ENCODE measurements at regions not wholly inside any gene's neighbourhood (a gene's known extent, or its start where the extent isn't known, plus 50 kb on each side); places are given as distances from the start of the nearest gene placed in this dataset.

- DNase-seq = no peak
- H3K9me3 ChIP-seq = no peaks in the 10 kb centered on the region
- H3K4me3 ChIP-seq = no peak overlapping the region
- no peak for TF ChIP-seq EP300 (IDR thresholded peaks at IDR 0.05)
- TF ChIP-seq POLR2A (IDR thresholded peaks at IDR 0.05) = no peak
- TF ChIP-seq, protein P1, sequence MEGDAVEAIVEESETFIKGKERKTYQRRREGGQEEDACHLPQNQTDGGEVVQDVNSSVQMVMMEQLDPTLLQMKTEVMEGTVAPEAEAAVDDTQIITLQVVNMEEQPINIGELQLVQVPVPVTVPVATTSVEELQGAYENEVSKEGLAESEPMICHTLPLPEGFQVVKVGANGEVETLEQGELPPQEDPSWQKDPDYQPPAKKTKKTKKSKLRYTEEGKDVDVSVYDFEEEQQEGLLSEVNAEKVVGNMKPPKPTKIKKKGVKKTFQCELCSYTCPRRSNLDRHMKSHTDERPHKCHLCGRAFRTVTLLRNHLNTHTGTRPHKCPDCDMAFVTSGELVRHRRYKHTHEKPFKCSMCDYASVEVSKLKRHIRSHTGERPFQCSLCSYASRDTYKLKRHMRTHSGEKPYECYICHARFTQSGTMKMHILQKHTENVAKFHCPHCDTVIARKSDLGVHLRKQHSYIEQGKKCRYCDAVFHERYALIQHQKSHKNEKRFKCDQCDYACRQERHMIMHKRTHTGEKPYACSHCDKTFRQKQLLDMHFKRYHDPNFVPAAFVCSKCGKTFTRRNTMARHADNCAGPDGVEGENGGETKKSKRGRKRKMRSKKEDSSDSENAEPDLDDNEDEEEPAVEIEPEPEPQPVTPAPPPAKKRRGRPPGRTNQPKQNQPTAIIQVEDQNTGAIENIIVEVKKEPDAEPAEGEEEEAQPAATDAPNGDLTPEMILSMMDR (IDR thresholded peaks at IDR 0.05) = no peak
- 82 to 86% (median 84%) methylated on average over 6 of the region's 6 CpGs for WGBS, 3 donors
- H3K27me3 ChIP-seq = no peaks in the 10 kb centered on the region
- intact Hi-C loops (cut with DNase I) = no loop called here
- H3K27ac ChIP-seq = no peak overlapping the region
- no peaks in the 10 kb centered on the region for H3K36me3 ChIP-seq
- H3K4me1 ChIP-seq (ENCODE audit: insufficient read depth) = no peaks in the 10 kb centered on the region
Measured at GRCh38 chr15:69953051-69953450, 144.7 kb downstream of the TLE3 start.

- Histone ChIP-seq H3K9me3 (no peaks in the 10 kb centered on the region), H3K27ac (no peak overlapping the region), H3K4me1 (ENCODE audit: insufficient read depth) (no peaks in the 10 kb centered on the region), H3K27me3 (no peaks in the 10 kb centered on the region), H3K4me3 (no peak overlapping the region), H3K36me3 (no peaks in the 10 kb centered on the region)
- intact Hi-C loops (cut with DNase I) = no loop called here
- 65 to 72% (median 69%) methylated on average over 2 of the region's 2 CpGs for WGBS, 3 donors
- TF ChIP-seq, protein P1 (IDR thresholded peaks at IDR 0.05) = no peak
- TF ChIP-seq POLR2A (IDR thresholded peaks at IDR 0.05) (no peak), EP300 (IDR thresholded peaks at IDR 0.05) (no peak)
- no peak for DNase-seq
Measured at GRCh38 chr15:69953816-69954215, 143.9 kb downstream of the TLE3 start.

GRCh38 chr15:69954666-69955065 is 143.1 kb downstream of the TLE3 start:
- Histone ChIP-seq H3K4me3 (no peak overlapping the region), H3K4me1 (ENCODE audit: insufficient read depth) (no peaks in the 10 kb centered on the region), H3K36me3 (no peaks in the 10 kb centered on the region), H3K27ac (no peak overlapping the region), H3K27me3 (no peaks in the 10 kb centered on the region), H3K9me3 (no peaks in the 10 kb centered on the region)
- no peak for DNase-seq
- TF ChIP-seq, protein P1 (IDR thresholded peaks at IDR 0.05) = no peak
- no peak for TF ChIP-seq POLR2A (IDR thresholded peaks at IDR 0.05)
- intact Hi-C loops (cut with DNase I) = no loop called here
- WGBS, 3 donors = 57 to 59% (median 57%) methylated on average over 5 of the region's 5 CpGs

DNA sequence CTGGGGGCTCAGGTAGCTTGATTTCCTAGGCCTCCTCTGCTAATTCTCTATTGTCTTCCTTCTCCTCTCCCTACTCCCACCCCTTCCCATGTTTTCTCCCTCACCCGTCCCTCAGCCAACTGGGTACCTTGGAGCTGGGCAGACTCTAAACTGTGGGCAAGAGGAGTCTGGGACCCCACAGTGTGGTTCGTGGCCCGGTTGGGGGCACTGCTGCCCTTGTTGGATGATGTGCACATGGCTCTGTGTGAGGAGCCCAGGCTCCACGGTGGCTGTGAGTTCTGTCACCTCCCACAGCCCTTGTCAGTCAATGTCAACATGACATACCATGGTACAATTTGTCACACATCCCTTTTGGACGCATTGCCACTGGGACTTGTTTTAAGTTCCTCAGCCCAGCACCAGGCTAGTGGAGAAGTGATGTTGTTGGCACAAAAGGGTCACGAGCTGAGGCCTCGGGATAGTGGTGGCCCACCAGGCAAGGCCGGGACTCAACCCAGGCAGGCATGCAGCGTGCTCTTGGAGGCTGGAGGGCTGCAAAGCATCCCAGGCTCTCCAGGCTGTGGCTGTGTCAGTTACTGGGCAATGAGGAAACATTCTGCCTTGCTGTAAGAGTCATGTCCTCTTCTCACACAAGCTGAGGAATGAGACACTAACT is 142.3 kb downstream of the TLE3 start:
- Histone ChIP-seq H3K4me3 (no peak overlapping the region), H3K4me1 (ENCODE audit: insufficient read depth) (no peaks in the 10 kb centered on the region), H3K27me3 (no peaks in the 10 kb centered on the region), H3K36me3 (no peaks in the 10 kb centered on the region), H3K9me3 (no peaks in the 10 kb centered on the region), H3K27ac (no peak overlapping the region)
- DNase-seq = no peak
- WGBS, 3 donors = 74 to 78% (median 76%) methylated on average over 9 of the region's 9 CpGs
- intact Hi-C loops (cut with DNase I) = no loop called here
- TF ChIP-seq EP300 (IDR thresholded peaks at IDR 0.05) (no peak), POLR2A (IDR thresholded peaks at IDR 0.05) (no peak)
- TF ChIP-seq, protein P1 (IDR thresholded peaks at IDR 0.05) = no peak
